ENCODE measurements at regions not wholly inside any gene's neighbourhood (a gene's known extent, or its start where the extent isn't known, plus 50 kb on each side); places are given as distances from the start of the nearest gene placed in this dataset.
A peak's percentile ranks its signal among the peaks of the same experiment; 100 is the strongest.

DNA sequence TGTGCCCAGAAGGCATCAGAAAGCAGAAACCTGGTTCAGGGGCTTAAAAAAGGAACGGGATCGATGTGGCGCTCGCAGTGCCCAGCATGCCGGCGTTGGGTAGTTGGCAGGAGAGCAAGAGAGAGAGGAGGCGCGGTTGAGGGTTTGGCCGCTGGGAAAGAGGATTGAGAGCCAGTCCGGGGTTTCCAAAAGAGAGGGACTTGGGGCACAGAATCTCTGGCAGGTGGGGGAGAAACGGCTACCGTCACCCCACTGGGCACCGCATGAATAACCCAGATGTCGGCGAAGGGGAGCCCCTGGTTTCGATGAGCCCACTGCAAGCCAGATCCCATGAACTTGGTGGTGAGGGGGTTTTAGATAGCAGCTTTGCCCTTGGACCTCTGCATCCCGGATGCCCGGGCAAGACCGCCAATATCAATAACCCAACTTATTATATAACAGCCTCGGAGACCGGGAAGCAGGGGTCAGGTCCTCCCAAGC is 60.4 kb upstream of the ACOT11 start:
- peak overlapping the region; percentile 53 to 84 (median 66) for H3K4me3 ChIP-seq
- H3K27ac ChIP-seq = peak overlapping the region; percentile 92 to 95 (median 94)
- DNase-seq (peak in 1 of 2 donors; percentile 31), ATAC-seq (peak in 1 of 2 donors; percentile 19)
- H3K27me3 ChIP-seq = no peaks in the 10 kb centered on the region
- peaks cover 11 to 24% of the 10 kb centered on the region in 2 donors for H3K4me1 ChIP-seq
- no peaks in the 10 kb centered on the region for H3K36me3 ChIP-seq
- TF ChIP-seq POLR2A (IDR thresholded peaks at IDR 0.05) = no peak
- TF ChIP-seq, protein P1, sequence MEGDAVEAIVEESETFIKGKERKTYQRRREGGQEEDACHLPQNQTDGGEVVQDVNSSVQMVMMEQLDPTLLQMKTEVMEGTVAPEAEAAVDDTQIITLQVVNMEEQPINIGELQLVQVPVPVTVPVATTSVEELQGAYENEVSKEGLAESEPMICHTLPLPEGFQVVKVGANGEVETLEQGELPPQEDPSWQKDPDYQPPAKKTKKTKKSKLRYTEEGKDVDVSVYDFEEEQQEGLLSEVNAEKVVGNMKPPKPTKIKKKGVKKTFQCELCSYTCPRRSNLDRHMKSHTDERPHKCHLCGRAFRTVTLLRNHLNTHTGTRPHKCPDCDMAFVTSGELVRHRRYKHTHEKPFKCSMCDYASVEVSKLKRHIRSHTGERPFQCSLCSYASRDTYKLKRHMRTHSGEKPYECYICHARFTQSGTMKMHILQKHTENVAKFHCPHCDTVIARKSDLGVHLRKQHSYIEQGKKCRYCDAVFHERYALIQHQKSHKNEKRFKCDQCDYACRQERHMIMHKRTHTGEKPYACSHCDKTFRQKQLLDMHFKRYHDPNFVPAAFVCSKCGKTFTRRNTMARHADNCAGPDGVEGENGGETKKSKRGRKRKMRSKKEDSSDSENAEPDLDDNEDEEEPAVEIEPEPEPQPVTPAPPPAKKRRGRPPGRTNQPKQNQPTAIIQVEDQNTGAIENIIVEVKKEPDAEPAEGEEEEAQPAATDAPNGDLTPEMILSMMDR (IDR thresholded peaks at IDR 0.05 in 4 of 5, conservative IDR thresholded peaks at IDR 0.05 in 1 of 5) = no peak
- intact Hi-C loops (cut with DNase I; ENCODE audit: low total_unique reads) = loop anchor here (1.0 to 5.0 kb wide), 5 partner anchors 80 to 435 kb away; partner anchors contain the start of genes CYB5RL, MRPL37, TCEANC2 and TMEM59
- in situ Hi-C loops (cut with MboI; ENCODE audit: low sequenced_read_pairs in 4 of 4) = loop anchor here (5.0 to 25.0 kb wide), 5 partner anchors 80 to 365 kb away; partner anchors contain the start of genes SSBP3 (in 2 of the 4), CYB5RL (in 1 of the 4) and MRPL37 (in 1 of the 4)
- H3K9me3 ChIP-seq = no peaks in the 10 kb centered on the region

DNA sequence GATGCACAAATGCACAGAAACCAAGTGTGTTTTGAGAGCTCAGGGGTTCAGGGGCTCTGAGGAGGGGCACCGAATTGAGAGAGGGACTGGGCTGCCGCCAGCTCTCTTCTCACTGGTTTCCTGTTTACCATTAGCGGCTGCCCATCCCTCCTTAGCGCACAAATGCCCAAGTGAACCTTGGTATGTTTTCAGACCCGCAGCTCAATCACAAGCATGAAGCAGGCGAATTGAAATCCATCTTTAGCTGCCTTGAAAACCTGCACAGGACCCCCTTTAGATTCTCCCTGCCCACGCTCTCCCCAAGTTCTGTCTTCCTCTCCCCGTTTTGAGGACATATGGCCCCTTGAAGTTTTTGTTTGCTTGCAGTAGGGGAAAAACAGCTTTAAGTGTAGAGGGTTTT is 61.1 kb upstream of the ACOT11 start:
- Histone ChIP-seq H3K27me3 (no peaks in the 10 kb centered on the region), H3K36me3 (no peaks in the 10 kb centered on the region), H3K4me3 (no peak overlapping the region), H3K9me3 (no peaks in the 10 kb centered on the region), H3K27ac (peak overlapping the region in 2 of 4 donors; percentile 92 to 93), H3K4me1 (peaks cover 11 to 24% of the 10 kb centered on the region in 2 donors)
- ATAC-seq (no peak), DNase-seq (no peak)
- in situ Hi-C loops (cut with MboI; ENCODE audit: low sequenced_read_pairs in 4 of 4) (loop anchor here (5.0 to 25.0 kb wide), 5 partner anchors 80 to 365 kb away; partner anchors contain the start of genes SSBP3 (in 2 of the 4), CYB5RL (in 1 of the 4) and MRPL37 (in 1 of the 4)), intact Hi-C loops (cut with DNase I; ENCODE audit: low total_unique reads) (loop anchor here (5.0 kb wide), 1 partner anchor 435 kb away; the partner anchor contains the start of genes TCEANC2 and TMEM59)
- TF ChIP-seq, protein P1 (IDR thresholded peaks at IDR 0.05 in 4 of 5, conservative IDR thresholded peaks at IDR 0.05 in 1 of 5) = no peak
- TF ChIP-seq POLR2A (IDR thresholded peaks at IDR 0.05) = no peak

DNA sequence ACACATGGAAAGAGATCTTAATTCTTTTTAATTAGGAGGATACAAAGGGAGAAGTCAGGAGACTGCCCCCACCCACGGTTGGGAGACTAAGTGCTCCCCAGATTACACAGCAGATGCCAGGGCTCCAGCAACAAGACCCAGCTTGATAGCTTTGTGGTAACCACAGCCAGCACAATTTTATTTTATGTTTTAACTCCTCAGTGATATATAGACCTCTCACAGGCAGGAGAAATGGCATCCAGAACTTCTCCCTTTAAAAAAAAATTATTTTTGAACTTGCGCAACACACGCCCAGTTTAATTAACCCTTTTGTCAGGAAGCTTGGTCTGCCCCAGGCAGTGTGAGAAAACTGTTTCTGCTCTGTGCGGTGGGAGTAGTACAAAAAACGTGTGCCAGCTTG is 62.6 kb upstream of the ACOT11 start:
- in situ Hi-C loops (cut with MboI; ENCODE audit: low sequenced_read_pairs in 4 of 4) (loop anchor here (5.0 to 25.0 kb wide), 5 partner anchors 78 to 363 kb away; partner anchors contain the start of genes SSBP3 (in 2 of the 4), CYB5RL (in 1 of the 4) and MRPL37 (in 1 of the 4)), intact Hi-C loops (cut with DNase I; ENCODE audit: low total_unique reads) (loop anchor here (5.0 kb wide), 1 partner anchor 433 kb away; the partner anchor contains the start of genes TCEANC2 and TMEM59)
- Histone ChIP-seq H3K9me3 (no peaks in the 10 kb centered on the region), H3K4me1 (peaks cover 14 to 27% of the 10 kb centered on the region in 2 donors), H3K36me3 (no peaks in the 10 kb centered on the region), H3K4me3 (no peak overlapping the region), H3K27ac (no peak overlapping the region), H3K27me3 (no peaks in the 10 kb centered on the region)
- TF ChIP-seq POLR2A (IDR thresholded peaks at IDR 0.05) = no peak
- TF ChIP-seq, protein P1 (IDR thresholded peaks at IDR 0.05 in 4 of 5, conservative IDR thresholded peaks at IDR 0.05 in 1 of 5) = no peak
- ATAC-seq (no peak), DNase-seq (no peak)

GRCh38 chr1:54483875-54484437 is 64.1 kb upstream of the ACOT11 start:
- Histone ChIP-seq H3K4me3 (no peak overlapping the region), H3K36me3 (no peaks in the 10 kb centered on the region), H3K9me3 (no peaks in the 10 kb centered on the region), H3K27ac (peak overlapping the region in 1 of 4 donors; percentile 8), H3K4me1 (peaks cover 11 to 25% of the 10 kb centered on the region in 2 donors), H3K27me3 (no peaks in the 10 kb centered on the region)
- in situ Hi-C loops (cut with MboI; ENCODE audit: low sequenced_read_pairs in 4 of 4) = loop anchor here (5.0 to 25.0 kb wide), 4 partner anchors 72 to 272 kb away; partner anchors contain the start of genes CYB5RL (in 1 of the 4) and MRPL37 (in 1 of the 4)
- TF ChIP-seq POLR2A (IDR thresholded peaks at IDR 0.05) = no peak
- TF ChIP-seq, protein P1 (IDR thresholded peaks at IDR 0.05 in 4 of 5, conservative IDR thresholded peaks at IDR 0.05 in 1 of 5) = no peak
- DNase-seq (no peak), ATAC-seq (no peak)
- intact Hi-C loops (cut with DNase I; ENCODE audit: low total_unique reads) = no loop called here
